Calu3 (cell line): ENCODE measurements at regions not wholly inside any gene's neighbourhood (a gene's known extent, or its start where the extent isn't known, plus 50 kb on each side); places are given as distances from the start of the nearest gene placed in this dataset.

Experiments used
- BruUV-seq: library from RNA; stranded (reverse); fragments of 400-500 nt; replicated peaks from 2 replicates; lab custom pipeline; 2021; lab: Mats Ljungman, UMichigan
- CTCF ChIA-PET: fragments of 300-600 bp; sonication (Branson Sonifier 250); formaldehyde crosslinking; loops from one replicate; lab custom pipeline; 2022; ENCODE audit warnings: antibody characterized with exemption; lab: Charles Lee
- DNase-seq: peaks from one replicate; pipeline ENCODE4 v3.0.0; 2022
- H3K27ac Mint-ChIP-seq: one replicate; pipeline ENCODE4 v1.8.0; 2022; ENCODE audit warnings: mixed read lengths; ENCODE audit not compliant: unreplicated experiment
- H3K27me3 Mint-ChIP-seq: one replicate; pipeline ENCODE4 v1.8.0; 2022; ENCODE audit warnings: mixed read lengths; ENCODE audit not compliant: unreplicated experiment
- H3K36me3 Mint-ChIP-seq: one replicate; pipeline ENCODE4 v1.8.0; 2022; ENCODE audit warnings: mild to moderate bottlenecking, moderate library complexity, mixed read lengths; ENCODE audit not compliant: insufficient read depth, unreplicated experiment
- H3K4me1 Mint-ChIP-seq: one replicate; pipeline ENCODE4 v1.8.0; 2022; ENCODE audit warnings: mild to moderate bottlenecking, low read depth, mixed read lengths; ENCODE audit not compliant: unreplicated experiment
- H3K4me3 Mint-ChIP-seq: one replicate; pipeline ENCODE4 v1.8.0; 2022; ENCODE audit warnings: mild to moderate bottlenecking, low read depth, moderate library complexity, mixed read lengths; ENCODE audit not compliant: unreplicated experiment
- H3K9me3 Mint-ChIP-seq: one replicate; pipeline ENCODE4 v1.8.0; 2022; ENCODE audit warnings: low read depth, mixed read lengths; ENCODE audit not compliant: unreplicated experiment
- intact Hi-C: fragments of 100-400 bp; cut with micrococcal nuclease; formaldehyde crosslinking; loops from one replicate; pipeline ENCODE4 v1.10.0; 2022; ENCODE audit not compliant: unreplicated experiment
- TF ChIP-seq, protein P1 (sequence below): fragments of 200-600 bp; IDR thresholded peaks from one replicate; pipeline ENCODE4 v1.8.0; 2022; ENCODE audit warnings: antibody characterized with exemption; ENCODE audit not compliant: unreplicated experiment

DNA sequence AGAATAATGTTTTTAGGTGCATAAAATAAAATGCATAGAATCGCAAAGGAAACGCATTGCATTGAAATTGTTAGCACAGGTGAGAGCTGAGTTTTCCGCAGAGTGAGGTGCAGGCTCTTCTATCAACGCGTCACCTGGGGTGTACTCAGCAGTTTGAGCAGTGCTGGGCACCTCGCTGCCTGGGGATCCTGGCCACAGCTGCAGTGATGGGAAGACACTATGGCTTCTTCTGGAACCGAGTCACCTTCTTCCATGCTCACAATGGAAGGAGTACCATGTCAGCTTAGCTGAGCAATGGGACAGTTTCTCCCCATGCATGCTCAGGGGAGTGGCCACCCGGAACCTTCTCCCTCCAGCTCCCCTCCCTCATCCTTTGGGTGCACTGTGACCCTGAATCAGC lies 95.4 kb upstream of the OTOS start:
- no TSS peak for BruUV-seq
- CTCF ChIA-PET, result no interaction called here
- no peak for DNase-seq
- Mint-ChIP-seq H3K4me1 (peaks cover 20% of the 10 kb centered on the region), H3K27ac (no peak overlapping the region), H3K36me3 (peaks cover 15% of the 10 kb centered on the region), H3K9me3 (peaks cover 4% of the 10 kb centered on the region), H3K4me3 (no peak overlapping the region), H3K27me3 (peaks cover 23% of the 10 kb centered on the region)
- intact Hi-C loops, result no loop called here
- TF ChIP-seq, protein P1, sequence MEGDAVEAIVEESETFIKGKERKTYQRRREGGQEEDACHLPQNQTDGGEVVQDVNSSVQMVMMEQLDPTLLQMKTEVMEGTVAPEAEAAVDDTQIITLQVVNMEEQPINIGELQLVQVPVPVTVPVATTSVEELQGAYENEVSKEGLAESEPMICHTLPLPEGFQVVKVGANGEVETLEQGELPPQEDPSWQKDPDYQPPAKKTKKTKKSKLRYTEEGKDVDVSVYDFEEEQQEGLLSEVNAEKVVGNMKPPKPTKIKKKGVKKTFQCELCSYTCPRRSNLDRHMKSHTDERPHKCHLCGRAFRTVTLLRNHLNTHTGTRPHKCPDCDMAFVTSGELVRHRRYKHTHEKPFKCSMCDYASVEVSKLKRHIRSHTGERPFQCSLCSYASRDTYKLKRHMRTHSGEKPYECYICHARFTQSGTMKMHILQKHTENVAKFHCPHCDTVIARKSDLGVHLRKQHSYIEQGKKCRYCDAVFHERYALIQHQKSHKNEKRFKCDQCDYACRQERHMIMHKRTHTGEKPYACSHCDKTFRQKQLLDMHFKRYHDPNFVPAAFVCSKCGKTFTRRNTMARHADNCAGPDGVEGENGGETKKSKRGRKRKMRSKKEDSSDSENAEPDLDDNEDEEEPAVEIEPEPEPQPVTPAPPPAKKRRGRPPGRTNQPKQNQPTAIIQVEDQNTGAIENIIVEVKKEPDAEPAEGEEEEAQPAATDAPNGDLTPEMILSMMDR, result no peak

DNA sequence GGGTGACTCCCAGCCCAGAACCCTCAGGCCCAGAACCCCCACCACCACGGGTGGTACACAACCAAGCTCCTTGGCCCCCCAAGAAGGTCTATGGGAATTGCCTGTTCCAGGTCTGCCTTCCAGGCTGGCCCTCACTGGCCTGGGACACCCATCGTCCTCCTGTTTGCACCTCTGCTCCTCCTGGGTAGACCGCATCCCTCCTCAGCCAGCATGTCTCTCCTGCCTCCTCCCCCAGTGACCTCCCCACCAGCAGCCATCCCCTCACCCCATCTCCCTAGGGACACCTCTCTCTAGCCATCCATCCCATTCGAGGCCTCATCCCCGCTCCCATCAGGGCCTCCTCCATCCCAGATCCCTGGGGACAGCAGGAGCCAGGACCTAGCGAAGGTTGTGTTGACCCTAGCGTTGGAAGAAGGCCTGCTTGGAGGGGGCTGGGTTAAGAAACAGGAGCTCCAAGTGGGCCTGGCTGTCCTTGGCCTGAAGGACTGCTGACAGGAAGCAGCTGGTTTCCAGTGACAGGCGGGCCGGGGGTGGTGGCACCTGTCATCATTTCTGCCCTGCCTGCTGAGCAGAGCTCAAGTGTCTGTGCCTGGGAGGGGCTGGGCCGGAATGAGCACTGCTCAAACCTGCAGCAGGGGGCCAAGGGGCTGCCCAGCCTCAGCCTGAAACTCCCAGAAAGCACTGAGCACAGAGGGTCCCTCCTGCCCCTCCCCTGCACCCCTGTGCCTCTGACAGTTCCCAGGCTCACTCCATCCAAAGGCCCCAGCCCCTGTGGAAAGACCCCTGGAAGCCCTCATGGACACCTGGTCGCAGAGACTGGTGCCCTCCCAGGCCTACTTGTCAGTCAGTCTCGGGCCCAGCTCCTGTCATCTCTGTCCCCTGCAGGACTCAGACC lies 96.0 kb upstream of the OTOS start:
- Mint-ChIP-seq H3K4me3 (no peak overlapping the region), H3K4me1 (peaks cover 20% of the 10 kb centered on the region), H3K9me3 (peaks cover 4% of the 10 kb centered on the region), H3K36me3 (peaks cover 15% of the 10 kb centered on the region), H3K27ac (peak overlapping the region; percentile 70), H3K27me3 (peaks cover 26% of the 10 kb centered on the region)
- no TSS peak for BruUV-seq
- DNase-seq, result no peak
- CTCF ChIA-PET, result no interaction called here
- TF ChIP-seq, protein P1, result no peak
- intact Hi-C loops, result no loop called here

DNA sequence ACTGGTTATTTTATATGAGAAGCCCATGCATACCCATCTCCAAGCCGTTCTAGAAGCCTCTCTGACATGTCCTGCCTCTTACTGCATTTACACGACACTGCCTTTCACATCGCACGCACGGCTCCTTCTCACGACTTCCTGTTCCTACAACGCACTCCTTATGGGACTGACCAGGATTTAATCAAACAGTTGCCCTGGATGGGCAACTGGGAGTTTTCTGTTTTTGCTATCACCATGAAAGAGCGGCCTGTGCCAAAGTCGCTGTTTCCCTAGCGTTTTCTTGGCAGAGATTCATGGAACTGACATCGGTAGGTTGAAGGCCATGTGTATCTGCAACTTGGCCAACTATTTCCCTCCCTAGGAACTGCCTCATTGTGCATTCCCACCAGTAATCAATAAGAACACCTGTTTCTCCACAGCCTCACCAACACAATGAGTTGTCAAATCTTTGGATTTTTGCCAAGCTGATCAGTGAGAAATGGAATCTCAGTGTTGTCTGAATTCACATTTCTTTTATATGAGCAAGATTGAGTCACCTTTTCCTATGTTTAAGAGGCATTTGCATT lies 97.2 kb upstream of the OTOS start:
- DNase-seq, result peak; percentile 38
- H3K27ac Mint-ChIP-seq, result peak overlapping the region; percentile 70
- peaks cover 26% of the 10 kb centered on the region for H3K27me3 Mint-ChIP-seq
- CTCF ChIA-PET, result interaction anchor here (1.1 kb wide), 1 partner anchor 18 kb away, joined by 4 read pairs; no protein-coding TSS in a partner anchor
- BruUV-seq, result no TSS peak
- H3K9me3 Mint-ChIP-seq, result peaks cover 4% of the 10 kb centered on the region
- H3K4me3 Mint-ChIP-seq, result peak overlapping the region; percentile 19
- TF ChIP-seq, protein P1, result no peak
- intact Hi-C loops, result no loop called here
- peaks cover 15% of the 10 kb centered on the region for H3K36me3 Mint-ChIP-seq
- H3K4me1 Mint-ChIP-seq, result peaks cover 20% of the 10 kb centered on the region

DNA sequence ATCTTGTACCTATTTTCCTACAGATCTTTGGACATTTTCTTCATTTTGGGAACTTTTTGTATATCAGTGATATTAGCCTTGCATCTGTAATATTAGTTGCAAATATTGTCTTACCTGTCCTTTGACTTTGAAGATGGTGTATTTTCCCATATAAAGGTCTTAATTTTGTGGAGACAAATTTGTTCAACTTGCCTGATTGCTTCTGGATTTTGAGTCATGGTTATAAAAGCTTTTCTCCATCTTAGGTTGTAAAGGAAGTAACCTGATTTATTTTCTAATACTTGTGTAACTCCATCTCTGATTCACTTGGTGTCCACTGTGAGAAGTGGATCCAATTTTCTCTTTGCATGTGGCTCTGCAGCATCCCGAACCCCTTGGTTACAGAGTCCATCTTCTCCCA lies 97.7 kb upstream of the OTOS start:
- TF ChIP-seq, protein P1, result no peak
- intact Hi-C loops, result no loop called here
- H3K27me3 Mint-ChIP-seq, result peaks cover 26% of the 10 kb centered on the region
- H3K4me1 Mint-ChIP-seq, result peaks cover 20% of the 10 kb centered on the region
- peak overlapping the region; percentile 15 for H3K27ac Mint-ChIP-seq
- BruUV-seq, result no TSS peak
- H3K9me3 Mint-ChIP-seq, result peaks cover 4% of the 10 kb centered on the region
- CTCF ChIA-PET, result interaction anchor here (1.1 kb wide), 1 partner anchor 17 kb away, joined by 4 read pairs; no protein-coding TSS in a partner anchor
- H3K4me3 Mint-ChIP-seq, result no peak overlapping the region
- no peak for DNase-seq
- peaks cover 10% of the 10 kb centered on the region for H3K36me3 Mint-ChIP-seq
